ENCODE measurements at regions not wholly inside any gene's neighbourhood (a gene's known extent, or its start where the extent isn't known, plus 50 kb on each side); places are given as distances from the start of the nearest gene placed in this dataset.

- no peak for TF ChIP-seq YY1 (IDR thresholded peaks at IDR 0.05; ENCODE audit: insufficient read depth, insufficient read length)
- TF ChIP-seq ZNF274 (IDR thresholded peaks at IDR 0.05; ENCODE audit: low read depth, low read length), result no peak
Observed at GRCh38 chrX:3806630-3807029, 93.2 kb upstream of the PRKX start.

Measured in NT2/D1 (cell line).